Psoas muscle (tissue), 7 donors: ENCODE measurements at regions not wholly inside any gene's neighbourhood (a gene's known extent, or its start where the extent isn't known, plus 50 kb on each side); places are given as distances from the start of the nearest gene placed in this dataset.

ENCODE experiments used
- ATAC-seq, 4 donors: fragments of 200-7000 bp; cut with Tn5 transposase; one replicate each; pipeline ENCODE4 v1.9.1; 2020; ENCODE audit warnings: moderate library complexity in 3 of 4, mild to moderate bottlenecking in 2 of 4
- DNase-seq, 2 donors: peaks; one replicate each; pipeline ENCODE4 v3.0.0-alpha.2; 2020
- H3K27ac ChIP-seq: fragments of 200-600 bp; one replicate; pipeline ENCODE4 v1.8.0; 2022
- H3K27me3 ChIP-seq, 3 donors: fragments of 200-600 bp in 1 of 3; one replicate each; pipeline versions ENCODE4 v1.6.1 to v1.8.0; 2013 to 2022; ENCODE audit warnings: low read length in 2 of 3, mild to moderate bottlenecking in 2 of 3, moderate library complexity in 1 of 3; ENCODE audit not compliant: insufficient read depth in 3 of 3
- H3K36me3 ChIP-seq, 2 donors: fragments of 200-600 bp in 1 of 2; one replicate each; pipeline versions ENCODE4 v1.6.1 to v1.8.0; 2013 to 2022; ENCODE audit warnings: low read depth in 1 of 2, mild to moderate bottlenecking in 1 of 2, moderate library complexity in 1 of 2; ENCODE audit not compliant: insufficient read depth in 1 of 2
- H3K4me1 ChIP-seq: fragments of 200-600 bp; one replicate; pipeline ENCODE4 v1.8.0; 2022
- H3K4me3 ChIP-seq: fragments of 200-600 bp; one replicate; pipeline ENCODE4 v1.8.0; 2022; ENCODE audit warnings: mild to moderate bottlenecking
- H3K9me3 ChIP-seq: fragments of 200-600 bp; one replicate; pipeline ENCODE4 v1.8.0; 2022
- CTCF ChIP-seq: fragments of 200-600 bp; IDR thresholded peaks from one replicate; pipeline ENCODE4 v1.8.0; 2022; ENCODE audit warnings: antibody characterized with exemption
- WGBS, 3 donors: extraction: QIAGEN DNeasy Blood & Tissue Kit; methylation state at CpG; one replicate each; pipeline versions ENCODE4 v1.1.6 to v1.1.7; 2013; 5-methylcytosine and 5-hydroxymethylcytosine counted together
- intact Hi-C, 2 donors: fragments of 100-400 bp; cut with DNase I; formaldehyde crosslinking; loops; one replicate each; pipeline versions ENCODE4 v1.11.0 to v1.14.2; 2022
- donor health status: healthy with polysubstance abuse.
- donor health status: DM: no; HTN: no; CAD: no; lungs with moderate emphysema.
- donor health status: Bipolar disorder and iron deficiency.
- donor health status: healthy.
- donor health status: DM: yes; HTN: yes; CAD: no.
- donor health status: DM: no; HTN: no; CAD: no.
- donor health status: DM: yes; HTN: yes; CAD: no.

GRCh38 chr12:111154147-111154834 is 214.6 kb downstream of the PHETA1 start:
- Histone ChIP-seq H3K27ac (no peak overlapping the region), H3K4me3 (no peak overlapping the region), H3K9me3 (no peaks in the 10 kb centered on the region), H3K4me1 (no peaks in the 10 kb centered on the region), H3K27me3 (peaks cover 0 to 28% (median 5%) of the 10 kb centered on the region in 3 donors), H3K36me3 (no peaks in the 10 kb centered on the region)
- TF ChIP-seq CTCF: no peak
- ATAC-seq (peak in 2 of 4 donors; percentile 45 to 52), DNase-seq (no peak)
- intact Hi-C loops: no loop called here
- 18 to 26% (median 20%) methylated on average over 19 of the region's 19 CpGs for WGBS, 3 donors

GRCh38 chr12:111152561-111152960 is 216.3 kb downstream of the PHETA1 start:
- ATAC-seq: no peak
- Histone ChIP-seq H3K4me1 (no peaks in the 10 kb centered on the region), H3K36me3 (no peaks in the 10 kb centered on the region), H3K4me3 (no peak overlapping the region), H3K27me3 (peaks cover 0 to 30% (median 5%) of the 10 kb centered on the region in 3 donors), H3K9me3 (no peaks in the 10 kb centered on the region), H3K27ac (no peak overlapping the region)
- intact Hi-C loops: no loop called here
- DNase-seq: no peak
- TF ChIP-seq CTCF: no peak
- WGBS, 3 donors: 69 to 79% (median 70%) methylated on average over 10 of the region's 10 CpGs

GRCh38 chr12:111150921-111151840 is 217.7 kb downstream of the PHETA1 start:
- DNase-seq (no peak), ATAC-seq (no peak)
- intact Hi-C loops: no loop called here
- H3K36me3 ChIP-seq: no peaks in the 10 kb centered on the region
- no peak overlapping the region for H3K4me3 ChIP-seq
- no peaks in the 10 kb centered on the region for H3K9me3 ChIP-seq
- H3K4me1 ChIP-seq: no peaks in the 10 kb centered on the region
- H3K27ac ChIP-seq: no peak overlapping the region
- no peak for TF ChIP-seq CTCF
- peaks cover 0 to 25% (median 5%) of the 10 kb centered on the region in 3 donors for H3K27me3 ChIP-seq
- 77 to 82% (median 78%) methylated on average over 20 of the region's 20 CpGs for WGBS, 3 donors

- WGBS, 3 donors: 12 to 14% (median 13%) methylated on average over 7 of the region's 7 CpGs
- intact Hi-C loops: no loop called here
- Histone ChIP-seq H3K9me3 (no peaks in the 10 kb centered on the region), H3K4me3 (no peak overlapping the region), H3K27ac (no peak overlapping the region), H3K4me1 (no peaks in the 10 kb centered on the region), H3K27me3 (peaks cover 0 to 21% (median 5%) of the 10 kb centered on the region in 3 donors), H3K36me3 (no peaks in the 10 kb centered on the region)
- DNase-seq (no peak), ATAC-seq (no peak)
- TF ChIP-seq CTCF: no peak
These were observed 218.5 kb downstream of the PHETA1 start for GRCh38 chr12:111150360-111150759.
